SK-MEL-5 (cell line): ENCODE measurements at regions not wholly inside any gene's neighbourhood (a gene's known extent, or its start where the extent isn't known, plus 50 kb on each side); places are given as distances from the start of the nearest gene placed in this dataset.
"Not testable (repeated sequence)": the region's sequence is repeated elsewhere in the genome, so short reads cannot be mapped to it uniquely, and the experiment has no call there.

ENCODE experiments used
- DNase-seq: peaks from one replicate; pipeline ENCODE4 v3.0.0-alpha.2; 2016; ENCODE audit warnings: low read depth, low spot score
- in situ Hi-C: cut with HindIII; loops from 2 replicates; pipeline ENCODE4 v1.10.0; 2016; ENCODE audit warnings: low sequenced_read_pairs, high pct_unique_total_duplicates, low pct_unique_long_range_greater_than_20kb

- no peak for DNase-seq
- in situ Hi-C loops = no loop called here
Measured at GRCh38 chr6:6978731-6979130, 129.0 kb upstream of the RREB1 start.

- in situ Hi-C loops = no loop called here
Measured at GRCh38 chr6:6980999-6981597, 126.7 kb upstream of the RREB1 start.

GRCh38 chr6:6981681-6982322, 126.0 kb upstream of the RREB1 start:
- in situ Hi-C loops = no loop called here
- DNase-seq = no peak

More at GRCh38 chr6:6980999-6981597, 126.7 kb upstream of the RREB1 start:
- no peak for DNase-seq

GRCh38 chr6:6982663-6983062, 125.1 kb upstream of the RREB1 start:
- in situ Hi-C loops = no loop called here

GRCh38 chr6:6984585-6985366, 123.0 kb upstream of the RREB1 start:
- in situ Hi-C loops = no loop called here
- DNase-seq = no peak

More at GRCh38 chr6:6982663-6983062, 125.1 kb upstream of the RREB1 start:
- no peak for DNase-seq

GRCh38 chr6:6986344-6986743, 121.4 kb upstream of the RREB1 start:
- no peak for DNase-seq
- in situ Hi-C loops = no loop called here

GRCh38 chr6:6987749-6988148, 120.0 kb upstream of the RREB1 start:
- in situ Hi-C loops = no loop called here
- DNase-seq = no peak

- DNase-seq, in situ Hi-C loops: not testable (repeated sequence)
Measured at GRCh38 chr6:6990059-6990458, 117.7 kb upstream of the RREB1 start.

- in situ Hi-C loops = no loop called here
- DNase-seq = no peak
Measured at GRCh38 chr6:6993503-6994237, 114.1 kb upstream of the RREB1 start.

GRCh38 chr6:6994796-6995195, 113.0 kb upstream of the RREB1 start:
- DNase-seq = no peak
- in situ Hi-C loops = no loop called here

GRCh38 chr6:6995328-6995727, 112.4 kb upstream of the RREB1 start:
- DNase-seq = no peak
- in situ Hi-C loops = no loop called here

GRCh38 chr6:6996124-6996523, 111.6 kb upstream of the RREB1 start:
- in situ Hi-C loops = no loop called here
- no peak for DNase-seq

- in situ Hi-C loops = no loop called here
Measured at GRCh38 chr6:6997263-6998193, 110.2 kb upstream of the RREB1 start.

GRCh38 chr6:6998194-6998569, 109.6 kb upstream of the RREB1 start:
- DNase-seq = no peak
- in situ Hi-C loops = no loop called here

More at GRCh38 chr6:6997263-6998193, 110.2 kb upstream of the RREB1 start:
- DNase-seq = no peak

GRCh38 chr6:7000825-7001777, 106.7 kb upstream of the RREB1 start:
- in situ Hi-C loops = no loop called here

GRCh38 chr6:7003041-7003440, 104.7 kb upstream of the RREB1 start:
- DNase-seq = no peak
- in situ Hi-C loops = no loop called here

More at GRCh38 chr6:7000825-7001777, 106.7 kb upstream of the RREB1 start:
- no peak for DNase-seq
